ENCODE measurements at regions not wholly inside any gene's neighbourhood (a gene's known extent, or its start where the extent isn't known, plus 50 kb on each side); places are given as distances from the start of the nearest gene placed in this dataset.
"Not testable (repeated sequence)": the region's sequence is repeated elsewhere in the genome, so short reads cannot be mapped to it uniquely, and the experiment has no call there.

- TF ChIP-seq CTCF (IDR thresholded peaks at IDR 0.05; ENCODE audit: control insufficient read depth, insufficient read depth, low read depth, low read length, missing control alignments) = no peak
- no peak for DNase-seq (ENCODE audit: low read depth)
Observed at GRCh38 chr12:76178452-76178851, 94.0 kb upstream of the NAP1L1 start.

GRCh38 chr12:76177821-76178220 is 93.3 kb upstream of the NAP1L1 start:
- TF ChIP-seq CTCF (IDR thresholded peaks at IDR 0.05; ENCODE audit: control insufficient read depth, insufficient read depth, low read depth, low read length, missing control alignments) = no peak
- H3K4me3 ChIP-seq (ENCODE audit: control insufficient read depth, low read depth, low read length) = no peak overlapping the region

More at GRCh38 chr12:76178452-76178851, 94.0 kb upstream of the NAP1L1 start:
- no peak overlapping the region for H3K4me3 ChIP-seq (ENCODE audit: control insufficient read depth, low read depth, low read length)

GRCh38 chr12:76176940-76177339 is 92.5 kb upstream of the NAP1L1 start:
- H3K4me3 ChIP-seq (ENCODE audit: control insufficient read depth, low read depth, low read length) = no peak overlapping the region
- no peak for DNase-seq (ENCODE audit: low read depth)
- no peak for TF ChIP-seq CTCF (IDR thresholded peaks at IDR 0.05; ENCODE audit: control insufficient read depth, insufficient read depth, low read depth, low read length, missing control alignments)

More at GRCh38 chr12:76177821-76178220, 93.3 kb upstream of the NAP1L1 start:
- DNase-seq (ENCODE audit: low read depth) = no peak

GRCh38 chr12:76175946-76176345 is 91.5 kb upstream of the NAP1L1 start:
- not testable (repeated sequence) for DNase-seq (ENCODE audit: low read depth); H3K4me3 ChIP-seq (ENCODE audit: control insufficient read depth, low read depth, low read length)

GRCh38 chr12:76173756-76174155 is 89.3 kb upstream of the NAP1L1 start:
- no peak for TF ChIP-seq CTCF (IDR thresholded peaks at IDR 0.05; ENCODE audit: control insufficient read depth, insufficient read depth, low read depth, low read length, missing control alignments)
- no peak for DNase-seq (ENCODE audit: low read depth)
- H3K4me3 ChIP-seq (ENCODE audit: control insufficient read depth, low read depth, low read length) = no peak overlapping the region

GRCh38 chr12:76158518-76159321 is 74.2 kb upstream of the NAP1L1 start:
- H3K4me3 ChIP-seq (ENCODE audit: control insufficient read depth, low read depth, low read length) = no peak overlapping the region
- peak; percentile 83 for TF ChIP-seq CTCF (IDR thresholded peaks at IDR 0.05; ENCODE audit: control insufficient read depth, insufficient read depth, low read depth, low read length, missing control alignments)

GRCh38 chr12:76156726-76157125 is 72.2 kb upstream of the NAP1L1 start:
- no peak overlapping the region for H3K4me3 ChIP-seq (ENCODE audit: control insufficient read depth, low read depth, low read length)
- no peak for DNase-seq (ENCODE audit: low read depth)
- TF ChIP-seq CTCF (IDR thresholded peaks at IDR 0.05; ENCODE audit: control insufficient read depth, insufficient read depth, low read depth, low read length, missing control alignments) = no peak

More at GRCh38 chr12:76158518-76159321, 74.2 kb upstream of the NAP1L1 start:
- DNase-seq (ENCODE audit: low read depth) = peak; percentile 65

All from AG09309 (cell line).